ENCODE measurements at regions not wholly inside any gene's neighbourhood (a gene's known extent, or its start where the extent isn't known, plus 50 kb on each side); places are given as distances from the start of the nearest gene placed in this dataset.

DNA sequence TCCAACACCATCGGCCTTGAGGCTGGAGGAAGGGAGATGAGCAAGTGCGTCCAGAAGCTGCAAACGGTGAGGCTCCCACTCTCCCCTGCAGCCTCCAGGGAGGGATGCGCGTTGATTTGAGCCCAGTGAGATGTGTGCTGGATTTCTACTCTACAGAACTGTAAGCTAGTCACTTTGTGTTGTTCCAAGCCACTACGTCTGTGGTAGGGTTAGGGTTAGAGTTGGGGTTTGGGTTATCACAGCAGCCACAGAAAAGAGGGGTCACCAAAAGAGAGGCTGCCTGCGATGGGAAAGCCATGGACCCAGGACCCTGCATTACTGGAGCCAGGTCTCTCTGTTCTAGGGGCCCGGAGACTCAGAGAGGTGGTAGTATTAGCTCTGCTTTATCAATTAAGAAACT, 94.5 kb downstream of the KCNF1 start:
- no peak for TF ChIP-seq POLR2A (IDR thresholded peaks at IDR 0.05; ENCODE audit: low read length)
- no peak for TF ChIP-seq GATA1 (IDR thresholded peaks at IDR 0.05; ENCODE audit: low read depth, low read length)

All from erythroblast (primary cell).